Umbilical cord (tissue), 1 donor: ENCODE measurements at regions not wholly inside any gene's neighbourhood (a gene's known extent, or its start where the extent isn't known, plus 50 kb on each side); places are given as distances from the start of the nearest gene placed in this dataset.
A peak's percentile ranks its signal among the peaks of the same experiment; 100 is the strongest.
"Not testable (repeated sequence)": the region's sequence is repeated elsewhere in the genome, so short reads cannot be mapped to it uniquely, and the experiment has no call there.

Source experiments
- DNase-seq: peaks from one replicate; pipeline ENCODE4 v3.0.0-alpha.2; 2015; ENCODE audit warnings: low spot score

DNA sequence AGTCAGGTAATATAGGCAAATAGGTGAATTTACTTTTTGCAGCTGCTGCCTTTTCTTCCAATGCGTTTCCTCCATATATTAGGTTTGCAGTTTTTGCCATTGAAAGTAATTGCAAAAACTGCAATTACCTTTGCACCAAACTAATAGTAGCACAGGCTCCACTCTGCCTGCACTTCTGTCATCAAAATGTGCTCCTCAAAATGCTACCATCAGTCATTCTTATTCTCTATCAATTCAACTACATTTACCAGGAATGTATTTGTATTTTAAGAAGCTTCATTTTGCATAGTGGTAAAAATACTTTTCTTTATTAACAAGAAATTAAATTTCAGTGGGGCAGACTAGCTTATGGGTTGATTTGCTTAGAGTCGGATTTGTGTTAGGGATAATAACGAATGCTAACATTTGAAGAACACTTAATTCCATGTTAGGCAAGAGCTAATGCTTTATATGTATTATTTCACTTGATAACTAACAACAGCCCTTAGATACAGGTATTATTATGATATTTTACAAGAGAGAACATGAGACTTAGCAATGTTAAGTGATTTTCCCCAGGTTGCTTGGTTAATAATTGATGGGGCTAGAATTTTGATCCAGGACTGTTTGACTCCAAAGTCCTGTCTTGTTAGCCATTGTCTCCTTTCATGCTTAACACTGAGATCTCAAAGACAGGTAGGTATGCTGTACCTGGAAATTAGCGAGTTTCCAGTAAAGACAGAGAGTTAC lies 300.4 kb downstream of the MAN2A1 start:
- DNase-seq, result no peak

- no peak for DNase-seq
Measured at GRCh38 chr5:109990723-109991359, 301.1 kb downstream of the MAN2A1 start.

DNA sequence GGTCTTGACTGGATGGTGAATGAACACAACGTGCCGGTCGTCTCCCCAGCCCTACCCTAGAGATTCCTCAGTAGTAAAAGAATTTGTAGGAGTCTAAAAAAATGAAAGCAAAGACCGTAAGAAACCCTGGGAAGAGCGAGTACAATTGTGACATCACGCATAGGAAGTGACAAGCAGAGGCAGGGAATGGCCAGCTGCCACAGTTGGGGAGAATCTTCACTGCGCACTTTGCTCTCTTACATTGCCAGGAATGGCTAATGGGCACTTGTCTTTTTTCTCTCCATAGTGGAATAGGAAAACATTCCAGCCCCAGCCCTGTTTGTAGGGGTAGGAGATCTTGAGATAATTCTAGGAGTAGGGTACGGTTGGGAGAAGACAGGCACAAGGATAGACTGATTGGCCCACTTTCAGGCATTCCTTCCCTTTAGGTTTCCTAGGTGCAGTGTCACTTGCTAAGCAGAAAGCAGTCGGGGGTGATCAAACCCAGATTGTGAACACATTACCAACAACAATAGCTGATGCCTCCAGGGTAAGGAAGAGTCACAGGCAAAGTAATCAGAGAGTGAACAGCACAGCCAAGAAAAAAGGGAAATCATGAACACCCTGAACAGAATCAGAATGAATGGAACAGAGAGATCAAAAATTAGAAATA lies 302.7 kb downstream of the MAN2A1 start:
- DNase-seq, result no peak

DNA sequence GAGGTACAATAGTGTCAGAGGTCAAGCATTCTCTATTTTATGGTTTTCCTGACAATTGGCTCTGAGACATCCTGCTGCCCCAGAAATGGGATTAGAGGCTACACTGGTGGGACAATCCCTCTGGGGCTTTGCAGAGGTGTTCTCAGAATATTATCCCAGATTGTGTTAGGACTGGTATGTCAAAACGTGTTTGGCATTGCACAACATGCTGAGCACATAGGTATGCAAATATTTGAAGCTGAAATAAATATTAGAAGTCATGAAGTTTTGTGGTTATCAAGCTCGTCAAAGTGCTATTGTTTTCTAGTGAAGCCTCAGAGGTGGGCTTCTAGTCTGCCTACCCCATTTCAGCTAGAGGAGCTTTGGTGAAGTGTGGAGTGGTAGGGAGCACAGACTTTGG lies 304.4 kb downstream of the MAN2A1 start:
- DNase-seq, result no peak

DNA sequence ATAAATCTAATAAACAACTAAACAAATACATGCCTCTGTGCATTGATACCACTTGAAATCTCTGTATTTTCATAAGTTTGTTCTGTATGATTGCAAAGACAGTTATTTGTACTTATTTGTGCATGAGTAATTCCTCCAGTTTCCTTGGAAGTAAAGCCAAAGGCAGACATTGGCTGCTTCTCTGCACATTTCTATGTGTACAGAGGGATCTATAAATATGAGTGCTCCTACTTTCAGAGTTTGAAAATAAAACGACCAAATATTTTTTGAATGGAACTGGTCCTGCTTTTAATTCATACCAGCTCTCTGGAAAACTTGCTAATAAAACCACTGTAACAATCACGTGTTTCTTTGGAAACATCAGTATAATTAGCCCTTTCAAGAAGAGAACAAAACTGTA lies 306.5 kb downstream of the MAN2A1 start:
- peak; percentile 40 for DNase-seq

DNA sequence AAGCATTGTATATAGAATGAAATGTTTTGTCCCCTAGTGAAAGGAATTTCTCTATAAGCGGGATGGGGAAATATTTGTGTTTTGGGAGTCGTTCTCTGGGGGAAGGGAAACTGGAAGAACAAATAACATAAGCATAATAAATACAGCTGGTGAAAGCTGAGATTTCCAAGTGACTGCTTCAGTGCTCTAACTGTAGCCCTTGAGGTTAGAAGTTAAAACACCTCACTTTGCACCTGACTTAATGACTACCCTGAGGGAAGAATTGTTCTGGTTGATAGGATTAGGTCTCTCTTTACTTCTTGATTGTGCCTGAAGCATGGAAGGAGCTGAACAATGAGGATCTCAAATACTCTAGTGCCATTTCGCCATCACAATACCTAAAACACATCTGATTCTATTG lies 307.4 kb downstream of the MAN2A1 start:
- DNase-seq, result no peak

DNA sequence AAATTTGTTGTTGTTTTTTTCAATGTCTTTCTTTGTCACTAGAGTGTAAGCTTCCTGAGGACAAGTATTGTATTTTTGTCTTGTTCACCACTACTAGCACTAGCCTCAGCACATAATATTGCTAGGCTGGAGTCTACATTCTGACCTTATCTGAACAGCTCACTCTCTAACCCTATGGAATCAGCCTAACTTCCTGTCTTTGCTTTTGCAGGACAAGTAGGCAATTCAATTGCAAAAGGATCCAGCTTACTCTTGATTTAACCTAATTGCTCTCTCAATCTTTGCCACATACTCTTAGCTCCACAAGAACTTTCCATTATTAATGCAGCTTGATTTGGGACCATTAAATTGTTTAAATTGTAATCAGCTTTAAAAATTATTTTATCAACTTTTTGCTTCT lies 308.5 kb downstream of the MAN2A1 start:
- no peak for DNase-seq

DNA sequence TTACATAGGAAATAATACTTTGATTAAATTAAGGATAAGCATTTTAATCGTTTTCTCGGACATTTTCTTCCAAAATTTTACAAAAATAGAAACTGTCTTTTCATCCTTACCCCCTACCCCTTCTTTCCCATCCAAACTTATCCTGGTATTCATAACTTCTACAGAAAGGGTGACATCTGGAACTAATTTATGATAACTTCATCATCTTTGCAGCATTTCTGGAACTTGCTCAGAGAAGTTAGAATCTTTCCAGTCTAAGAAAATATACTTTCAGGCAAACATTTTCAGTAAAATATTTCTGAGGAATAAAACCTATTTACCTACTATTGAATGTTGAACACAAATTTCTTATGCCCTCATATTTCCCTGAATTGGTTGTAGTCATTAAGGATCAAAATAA lies 309.0 kb downstream of the MAN2A1 start:
- no peak for DNase-seq

GRCh38 chr5:110001648-110002047 lies 311.9 kb downstream of the MAN2A1 start:
- no peak for DNase-seq

DNA sequence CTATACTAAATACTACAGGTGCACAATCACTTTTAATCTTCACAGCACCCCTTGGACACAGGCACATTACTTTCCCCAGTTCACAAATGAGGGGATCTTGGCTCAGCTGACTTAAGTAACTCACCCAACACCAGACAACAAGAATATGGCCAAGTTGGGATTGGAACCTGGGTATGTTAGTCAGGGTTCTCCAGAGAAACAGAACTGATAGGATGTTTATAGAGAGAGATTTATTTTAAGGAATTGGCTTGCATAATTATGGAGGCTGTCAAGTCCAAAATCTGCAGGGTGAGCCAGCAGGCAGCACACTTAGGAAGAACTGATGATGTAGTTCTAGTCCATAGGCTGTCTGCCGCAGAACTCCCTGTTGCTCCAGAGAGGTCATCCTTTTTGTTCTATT lies 312.9 kb downstream of the MAN2A1 start:
- no peak for DNase-seq

GRCh38 chr5:110005907-110006562 lies 316.3 kb downstream of the MAN2A1 start:
- not testable (repeated sequence) for DNase-seq

- DNase-seq, result no peak
Measured at GRCh38 chr5:110007101-110007500, 317.4 kb downstream of the MAN2A1 start.

- no peak for DNase-seq
Measured at GRCh38 chr5:110008131-110008530, 318.4 kb downstream of the MAN2A1 start.

GRCh38 chr5:110012145-110012544 lies 322.4 kb downstream of the MAN2A1 start:
- no peak for DNase-seq

DNA sequence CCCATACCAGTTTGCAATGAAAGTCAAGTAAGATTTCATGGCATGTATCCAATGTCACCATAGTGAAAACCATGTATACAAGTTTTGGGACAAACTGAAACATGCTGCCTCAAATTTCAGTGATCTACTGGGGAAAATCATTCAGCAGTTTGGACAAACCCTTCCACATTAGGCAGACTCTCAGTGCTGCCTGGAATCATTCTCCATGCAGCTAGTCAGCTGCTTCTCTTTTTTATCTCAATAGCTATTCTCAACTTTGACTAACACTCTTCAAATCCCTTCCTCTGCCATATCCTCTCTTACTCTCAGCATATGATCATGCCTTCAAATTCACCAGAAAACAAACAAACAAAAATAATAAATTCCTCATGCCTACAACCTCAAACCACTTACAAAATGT lies 323.3 kb downstream of the MAN2A1 start:
- no peak for DNase-seq

DNA sequence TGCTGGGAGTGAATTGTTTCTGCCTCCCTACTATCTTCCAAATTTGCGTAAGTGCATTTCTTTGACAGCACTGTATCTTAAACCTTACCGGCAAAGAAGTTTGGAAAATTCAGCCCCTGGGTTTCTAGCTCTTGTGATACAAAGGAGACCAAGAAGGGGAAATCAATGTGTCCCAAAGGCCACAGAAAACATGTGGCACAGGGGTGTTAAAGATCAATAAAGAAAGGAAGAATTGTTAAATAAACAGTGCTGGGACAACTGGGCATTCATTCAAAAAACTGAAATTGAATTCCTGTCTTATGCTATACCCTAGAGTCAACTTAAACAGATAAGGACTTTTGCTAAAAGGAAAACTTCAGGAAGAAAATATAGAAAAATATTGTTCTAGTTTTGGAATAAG lies 328.1 kb downstream of the MAN2A1 start:
- no peak for DNase-seq

DNA sequence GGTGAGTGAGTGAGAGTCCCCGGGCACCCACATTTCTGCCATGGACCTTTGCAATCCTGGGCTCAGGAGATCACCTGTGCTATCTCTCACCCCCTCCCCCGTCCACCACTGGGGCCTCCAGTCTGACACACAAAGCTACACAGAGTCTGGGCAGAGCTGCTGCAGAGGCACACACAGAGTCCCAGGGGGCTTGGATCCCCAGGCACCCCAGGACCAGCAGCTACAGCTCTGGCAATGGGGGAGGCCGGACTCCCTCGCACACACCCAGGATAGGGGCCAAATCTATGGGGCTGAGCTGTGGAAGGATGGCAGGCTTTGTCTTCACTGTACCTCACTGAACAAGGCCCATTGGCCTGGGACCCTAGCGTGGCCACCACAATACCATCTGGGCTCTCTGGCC lies 328.8 kb downstream of the MAN2A1 start:
- no peak for DNase-seq

GRCh38 chr5:110019119-110019518 lies 329.4 kb downstream of the MAN2A1 start:
- DNase-seq, result no peak

DNA sequence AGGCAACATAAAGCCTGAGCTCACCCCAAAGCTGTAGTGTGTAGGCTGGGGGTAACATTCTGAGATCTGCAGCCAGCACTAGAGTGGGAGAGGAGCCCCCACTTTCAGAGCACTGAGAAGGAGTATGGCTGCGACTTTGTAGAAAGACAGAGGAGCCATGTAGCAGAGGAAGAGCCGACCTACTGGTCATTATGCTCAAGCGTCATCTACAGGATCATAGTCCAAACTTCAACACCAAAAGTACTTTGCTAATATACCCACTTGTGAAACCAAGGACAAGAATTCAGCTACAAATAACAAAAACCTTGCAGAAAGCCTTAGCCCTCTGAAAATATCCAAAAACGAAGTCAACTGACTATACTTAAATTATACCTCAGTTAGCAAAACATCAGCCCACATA lies 330.1 kb downstream of the MAN2A1 start:
- no peak for DNase-seq

- DNase-seq, result no peak
Measured at GRCh38 chr5:110021251-110021650, 331.5 kb downstream of the MAN2A1 start.

DNA sequence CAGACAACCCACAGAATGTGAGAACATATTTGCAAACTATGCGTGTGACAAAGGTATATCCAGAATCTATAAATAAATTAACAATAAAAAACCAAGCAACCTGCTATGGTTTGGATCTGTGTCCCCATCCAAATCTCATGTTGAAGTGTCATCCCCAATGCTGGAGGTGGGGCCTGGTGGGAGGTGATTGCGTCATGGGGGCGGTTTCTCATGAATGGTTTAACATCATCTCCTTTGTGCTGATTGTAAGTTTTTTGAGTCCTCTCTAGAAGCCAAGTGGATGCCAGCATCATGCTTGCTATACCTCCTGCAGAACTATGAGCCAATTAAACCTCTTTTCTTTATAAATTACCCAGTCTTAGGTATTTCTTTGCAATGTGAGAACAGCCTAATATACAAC lies 335.4 kb downstream of the MAN2A1 start:
- DNase-seq, result no peak

GRCh38 chr5:110027527-110028322 lies 338.0 kb downstream of the MAN2A1 start:
- no peak for DNase-seq
